Panc1 (cell line): ENCODE measurements at regions not wholly inside any gene's neighbourhood (a gene's known extent, or its start where the extent isn't known, plus 50 kb on each side); places are given as distances from the start of the nearest gene placed in this dataset.

Source experiments
- ATAC-seq: fragments of 200-7000 bp; cut with Tn5 transposase; 2 replicates; pipeline ENCODE4 v1.9.1; 2020; ENCODE audit warnings: mild to moderate bottlenecking, moderate library complexity
- BruUV-seq: library from RNA; stranded (reverse); fragments of 400-500 nt; replicated peaks from 2 replicates; lab custom pipeline; 2021; lab: Mats Ljungman, UMichigan
- CTCF ChIA-PET: fragments of 300-600 bp; sonication (Branson Sonifier 250); formaldehyde crosslinking; loops from one replicate; lab custom pipeline; 2022; ENCODE audit warnings: antibody characterized with exemption; lab: Charles Lee
- POLR2A ChIA-PET: fragments of 300-600 bp; sonication (Branson Sonifier 250); formaldehyde crosslinking; loops from one replicate; lab custom pipeline; 2022; ENCODE audit warnings: antibody characterized with exemption; lab: Charles Lee
- DNase-seq: peaks from one replicate; pipeline ENCODE4 v3.0.0-alpha.2; 2010; ENCODE audit warnings: low read depth, low spot score
- H3K27ac ChIP-seq: 2 replicates; pipeline ENCODE4 v1.5.1; 2011; ENCODE audit warnings: mild to moderate bottlenecking, low read length, inconsistent platforms
- H3K27me3 ChIP-seq: fragments of 200-500 bp; sonication (Bioruptor generic); 2 replicates; pipeline ENCODE4 v1.6.0; 2014; ENCODE audit warnings: low read length, inconsistent platforms; ENCODE audit not compliant: control insufficient read depth, insufficient read depth
- H3K36me3 ChIP-seq: fragments of 200-500 bp; sonication (Bioruptor generic); 2 replicates; pipeline ENCODE4 v1.5.1; 2014; ENCODE audit warnings: inconsistent platforms, mild to moderate bottlenecking, low read length, moderate library complexity; ENCODE audit not compliant: control insufficient read depth, insufficient read depth
- H3K4me1 ChIP-seq: 2 replicates; pipeline ENCODE4 v1.5.1; 2011; ENCODE audit warnings: inconsistent platforms, mild to moderate bottlenecking, low read length, moderate library complexity; ENCODE audit not compliant: control insufficient read depth, insufficient read depth
- H3K4me3 ChIP-seq, 2 experiments: 2 replicates each; pipeline ENCODE4 v1.5.1; 2011 to 2012; ENCODE audit warnings: low read depth in 2 of 2, low read length in 2 of 2, mild to moderate bottlenecking in 2 of 2, inconsistent platforms in 1 of 2, moderate library complexity in 1 of 2
- H3K9me3 ChIP-seq: fragments of 200-500 bp; sonication (Bioruptor generic); 2 replicates; pipeline ENCODE4 v1.5.1; 2014; ENCODE audit warnings: low read depth, mild to moderate bottlenecking, inconsistent platforms, low read length, moderate library complexity; ENCODE audit not compliant: control insufficient read depth, insufficient read depth
- POLR2AphosphoS5 ChIP-seq: IDR thresholded peaks from 2 replicates; pipeline ENCODE4 v1.6.1; 2012; ENCODE audit warnings: mild to moderate bottlenecking, low read depth, low read length, moderate library complexity
- SIN3A ChIP-seq: IDR thresholded peaks from 2 replicates; pipeline ENCODE4 v1.6.1; 2012; ENCODE audit warnings: low read depth, mild to moderate bottlenecking, low read length, moderate library complexity, borderline replicate concordance; ENCODE audit not compliant: insufficient read depth
- TCF7L2 ChIP-seq: IDR thresholded peaks from 2 replicates; pipeline ENCODE4 v1.6.1; 2011; ENCODE audit warnings: mild to moderate bottlenecking, low read depth, low read length, inconsistent platforms
- in situ Hi-C: cut with HindIII; loops from 2 replicates; pipeline ENCODE4 v1.10.0; 2016; ENCODE audit warnings: low sequenced_read_pairs, low pct_unique_long_range_greater_than_20kb
- intact Hi-C: fragments of 100-400 bp; cut with micrococcal nuclease; formaldehyde crosslinking; loops from one replicate; pipeline ENCODE4 v1.10.0; 2022; ENCODE audit not compliant: unreplicated experiment
- TF ChIP-seq, protein P1 (sequence below): fragments of 450-650 bp; IDR thresholded peaks from 2 replicates; pipeline ENCODE4 v1.5.1; 2017; ENCODE audit warnings: mild to moderate bottlenecking
- TF ChIP-seq, protein P2 (sequence below), 2 experiments: IDR thresholded peaks; 2 replicates each; pipeline ENCODE4 v1.6.1; 2011 to 2012; ENCODE audit warnings: low read depth in 2 of 2, control low read depth in 1 of 2, low read length in 1 of 2, mild to moderate bottlenecking in 1 of 2, moderate library complexity in 1 of 2; ENCODE audit not compliant: insufficient read depth in 1 of 2

DNA sequence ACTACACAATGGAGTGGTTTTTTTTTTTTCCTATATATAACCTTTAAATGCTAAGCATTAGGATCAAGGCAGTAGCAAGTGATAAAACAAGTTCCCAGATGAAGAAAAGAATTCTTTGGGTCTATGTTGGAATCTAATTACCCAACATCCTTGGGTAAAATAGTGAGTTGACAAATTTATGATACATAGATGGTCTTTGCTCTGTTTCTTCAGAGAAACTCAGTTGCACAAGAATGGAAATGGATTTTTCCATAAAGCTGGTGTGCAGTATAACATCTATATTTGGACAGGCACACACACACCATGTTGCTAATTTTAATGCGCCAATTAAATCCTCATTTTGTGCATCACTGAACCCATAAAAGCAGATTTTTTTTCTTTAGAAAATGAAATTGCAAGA, 137.0 kb upstream of the MED14 start:
- intact Hi-C loops (no loop called here), in situ Hi-C loops (no loop called here)
- Histone ChIP-seq H3K9me3 (no peaks in the 10 kb centered on the region), H3K36me3 (no peaks in the 10 kb centered on the region), H3K4me1 (no peaks in the 10 kb centered on the region), H3K27ac (no peak overlapping the region), H3K4me3 (no peak overlapping the region), H3K27me3 (no peaks in the 10 kb centered on the region)
- DNase-seq (no peak), ATAC-seq (no peak)
- ChIA-PET POLR2A (no interaction called here), CTCF (no interaction called here)
- BruUV-seq, result no TSS peak
- TF ChIP-seq SIN3A (no peak), POLR2AphosphoS5 (no peak), TCF7L2 (no peak)
- TF ChIP-seq, protein P1, sequence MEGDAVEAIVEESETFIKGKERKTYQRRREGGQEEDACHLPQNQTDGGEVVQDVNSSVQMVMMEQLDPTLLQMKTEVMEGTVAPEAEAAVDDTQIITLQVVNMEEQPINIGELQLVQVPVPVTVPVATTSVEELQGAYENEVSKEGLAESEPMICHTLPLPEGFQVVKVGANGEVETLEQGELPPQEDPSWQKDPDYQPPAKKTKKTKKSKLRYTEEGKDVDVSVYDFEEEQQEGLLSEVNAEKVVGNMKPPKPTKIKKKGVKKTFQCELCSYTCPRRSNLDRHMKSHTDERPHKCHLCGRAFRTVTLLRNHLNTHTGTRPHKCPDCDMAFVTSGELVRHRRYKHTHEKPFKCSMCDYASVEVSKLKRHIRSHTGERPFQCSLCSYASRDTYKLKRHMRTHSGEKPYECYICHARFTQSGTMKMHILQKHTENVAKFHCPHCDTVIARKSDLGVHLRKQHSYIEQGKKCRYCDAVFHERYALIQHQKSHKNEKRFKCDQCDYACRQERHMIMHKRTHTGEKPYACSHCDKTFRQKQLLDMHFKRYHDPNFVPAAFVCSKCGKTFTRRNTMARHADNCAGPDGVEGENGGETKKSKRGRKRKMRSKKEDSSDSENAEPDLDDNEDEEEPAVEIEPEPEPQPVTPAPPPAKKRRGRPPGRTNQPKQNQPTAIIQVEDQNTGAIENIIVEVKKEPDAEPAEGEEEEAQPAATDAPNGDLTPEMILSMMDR, result no peak
- TF ChIP-seq, protein P2, sequence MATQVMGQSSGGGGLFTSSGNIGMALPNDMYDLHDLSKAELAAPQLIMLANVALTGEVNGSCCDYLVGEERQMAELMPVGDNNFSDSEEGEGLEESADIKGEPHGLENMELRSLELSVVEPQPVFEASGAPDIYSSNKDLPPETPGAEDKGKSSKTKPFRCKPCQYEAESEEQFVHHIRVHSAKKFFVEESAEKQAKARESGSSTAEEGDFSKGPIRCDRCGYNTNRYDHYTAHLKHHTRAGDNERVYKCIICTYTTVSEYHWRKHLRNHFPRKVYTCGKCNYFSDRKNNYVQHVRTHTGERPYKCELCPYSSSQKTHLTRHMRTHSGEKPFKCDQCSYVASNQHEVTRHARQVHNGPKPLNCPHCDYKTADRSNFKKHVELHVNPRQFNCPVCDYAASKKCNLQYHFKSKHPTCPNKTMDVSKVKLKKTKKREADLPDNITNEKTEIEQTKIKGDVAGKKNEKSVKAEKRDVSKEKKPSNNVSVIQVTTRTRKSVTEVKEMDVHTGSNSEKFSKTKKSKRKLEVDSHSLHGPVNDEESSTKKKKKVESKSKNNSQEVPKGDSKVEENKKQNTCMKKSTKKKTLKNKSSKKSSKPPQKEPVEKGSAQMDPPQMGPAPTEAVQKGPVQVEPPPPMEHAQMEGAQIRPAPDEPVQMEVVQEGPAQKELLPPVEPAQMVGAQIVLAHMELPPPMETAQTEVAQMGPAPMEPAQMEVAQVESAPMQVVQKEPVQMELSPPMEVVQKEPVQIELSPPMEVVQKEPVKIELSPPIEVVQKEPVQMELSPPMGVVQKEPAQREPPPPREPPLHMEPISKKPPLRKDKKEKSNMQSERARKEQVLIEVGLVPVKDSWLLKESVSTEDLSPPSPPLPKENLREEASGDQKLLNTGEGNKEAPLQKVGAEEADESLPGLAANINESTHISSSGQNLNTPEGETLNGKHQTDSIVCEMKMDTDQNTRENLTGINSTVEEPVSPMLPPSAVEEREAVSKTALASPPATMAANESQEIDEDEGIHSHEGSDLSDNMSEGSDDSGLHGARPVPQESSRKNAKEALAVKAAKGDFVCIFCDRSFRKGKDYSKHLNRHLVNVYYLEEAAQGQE (IDR thresholded peaks at IDR 0.05; ENCODE audit: insufficient read depth in 1 of 2, low read depth in 2 of 2, low read length in 1 of 2), result no peak

DNA sequence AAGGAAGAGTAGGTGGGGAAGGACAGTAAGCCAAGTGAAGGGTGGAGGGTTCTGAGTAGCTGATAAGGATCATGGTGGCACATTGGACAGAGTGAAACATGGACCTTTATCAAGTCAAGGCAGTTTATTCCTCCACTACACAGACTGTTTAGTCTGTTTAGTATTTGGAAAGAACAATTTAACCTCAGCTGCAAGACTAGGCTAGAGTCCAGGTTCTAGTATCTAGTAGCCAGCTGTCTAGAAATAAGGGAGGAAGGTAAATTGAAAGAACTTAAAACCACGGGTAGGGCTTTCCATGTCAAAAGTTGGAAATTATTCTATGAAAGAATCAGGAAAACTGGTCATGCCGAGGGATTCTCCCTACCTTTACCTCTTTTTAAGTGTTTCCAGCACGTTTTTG, 140.1 kb upstream of the MED14 start:
- intact Hi-C loops, result no loop called here
- ChIA-PET POLR2A (no interaction called here), CTCF (no interaction called here)
- no TSS peak for BruUV-seq
- in situ Hi-C loops, result no loop called here
- ATAC-seq (no peak), DNase-seq (no peak)
- no peaks in the 10 kb centered on the region; the same call in 1 of the 2 replicates for H3K4me1 ChIP-seq
- H3K27me3 ChIP-seq, result no peaks in the 10 kb centered on the region
- no peak overlapping the region for H3K4me3 ChIP-seq
- no peak overlapping the region for H3K27ac ChIP-seq
- no peaks in the 10 kb centered on the region for H3K9me3 ChIP-seq
- no peak for TF ChIP-seq SIN3A
- TF ChIP-seq, protein P1, result no peak
- no peak for TF ChIP-seq TCF7L2
- TF ChIP-seq, protein P2 (IDR thresholded peaks at IDR 0.05; ENCODE audit: insufficient read depth in 1 of 2, low read depth in 2 of 2, low read length in 1 of 2), result no peak
- no peak for TF ChIP-seq POLR2AphosphoS5
- no peaks in the 10 kb centered on the region for H3K36me3 ChIP-seq
